Left colon (tissue), 2 donors: ENCODE measurements at regions not wholly inside any gene's neighbourhood (a gene's known extent, or its start where the extent isn't known, plus 50 kb on each side); places are given as distances from the start of the nearest gene placed in this dataset.

Experiments used
- ATAC-seq: fragments of 200-7000 bp; cut with Tn5 transposase; one replicate; pipeline ENCODE4 v1.9.1; 2020; ENCODE audit warnings: mild to moderate bottlenecking, moderate library complexity
- DNase-seq, 2 donors: peaks; one replicate each; pipeline ENCODE4 v3.0.0-alpha.2; 2020
- intact Hi-C, 2 donors: fragments of 100-400 bp; cut with DNase I in 1 of 2; cut with micrococcal nuclease in 1 of 2; formaldehyde crosslinking; loops; one replicate each; pipeline versions ENCODE4 v1.11.2 to v1.14.0; 2022; cut with DNase I, micrococcal nuclease
- donor health status: DM: no; HTN: no; CAD: no.
- donor health status: DM: yes; HTN: yes; CAD: no.

DNA sequence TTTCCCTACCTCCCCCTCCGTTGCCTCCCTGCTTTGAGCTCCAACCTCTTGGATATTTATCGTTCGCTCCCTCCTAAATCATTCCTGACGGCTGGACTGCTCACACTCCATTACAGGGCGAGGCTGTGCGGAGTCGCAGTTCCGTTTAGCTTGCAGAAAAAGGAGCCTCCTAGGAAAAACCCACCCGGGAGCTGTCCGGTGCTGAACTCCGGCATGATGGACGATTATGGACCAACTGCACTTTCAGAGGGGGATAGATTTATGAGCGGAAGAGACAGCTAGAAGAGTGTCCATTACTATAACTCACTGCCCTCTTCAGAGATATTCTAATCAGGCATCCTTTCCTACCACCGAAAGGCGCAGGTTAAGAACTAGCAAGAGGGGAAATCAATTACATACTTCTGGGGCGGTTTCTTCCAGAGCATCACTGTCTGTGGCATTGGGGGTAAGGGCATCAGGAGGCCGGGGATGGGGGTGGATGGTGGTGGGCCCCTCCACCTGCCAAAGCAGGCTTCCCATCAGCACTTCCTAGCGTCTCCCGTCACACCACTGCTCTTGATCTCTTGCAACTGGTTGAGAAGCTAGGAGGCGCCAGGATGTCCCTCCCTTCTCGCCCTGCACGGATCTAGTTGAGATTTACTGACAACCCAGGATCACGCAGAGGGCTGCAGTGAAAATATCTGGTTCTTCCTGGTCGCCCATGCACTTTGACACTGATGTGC lies 251.2 kb downstream of the ENGASE start:
- intact Hi-C loops = no loop called here
- DNase-seq (no peak), ATAC-seq (no peak)

DNA sequence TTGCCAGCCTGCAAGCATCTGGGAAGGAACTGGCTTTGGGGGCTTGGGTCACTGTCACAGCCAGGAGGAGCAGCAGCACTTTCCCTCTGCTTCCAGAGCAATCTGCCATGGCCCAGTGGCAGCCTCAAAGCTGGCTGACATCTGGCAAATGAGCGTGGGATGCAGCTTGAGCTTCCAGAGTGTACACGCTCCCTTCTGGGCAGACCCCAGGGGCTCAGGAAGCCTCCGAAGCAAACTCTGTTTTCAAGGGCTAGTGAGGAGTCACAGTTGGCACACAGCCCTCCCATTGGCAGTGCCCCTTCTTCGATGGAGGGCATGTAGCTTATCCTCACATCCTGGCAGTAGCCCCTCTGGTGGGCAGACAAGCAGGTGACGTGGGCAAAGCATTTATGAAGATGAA lies 249.6 kb downstream of the ENGASE start:
- no peak for DNase-seq
- ATAC-seq = no peak
- intact Hi-C loops = no loop called here

DNA sequence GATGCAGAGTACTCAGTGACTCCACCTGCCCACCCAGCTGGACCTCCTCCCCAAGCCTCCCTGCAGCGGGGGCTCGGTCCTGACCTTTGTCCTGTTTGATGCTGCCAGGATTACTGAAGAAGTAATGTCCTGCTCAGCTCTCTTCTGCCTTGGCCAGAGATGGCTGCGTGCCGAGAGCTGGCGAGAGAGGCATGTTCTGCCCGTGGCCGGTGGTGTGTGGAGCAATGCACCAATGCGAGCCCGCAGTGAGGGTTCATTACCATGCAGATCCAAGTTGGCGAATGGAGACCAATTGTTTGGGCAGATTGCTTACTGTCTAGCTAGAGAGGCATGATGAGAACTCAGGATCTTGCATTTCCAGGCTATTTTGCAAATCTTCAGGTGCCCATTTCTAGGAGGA lies 248.9 kb downstream of the ENGASE start:
- DNase-seq = no peak

DNA sequence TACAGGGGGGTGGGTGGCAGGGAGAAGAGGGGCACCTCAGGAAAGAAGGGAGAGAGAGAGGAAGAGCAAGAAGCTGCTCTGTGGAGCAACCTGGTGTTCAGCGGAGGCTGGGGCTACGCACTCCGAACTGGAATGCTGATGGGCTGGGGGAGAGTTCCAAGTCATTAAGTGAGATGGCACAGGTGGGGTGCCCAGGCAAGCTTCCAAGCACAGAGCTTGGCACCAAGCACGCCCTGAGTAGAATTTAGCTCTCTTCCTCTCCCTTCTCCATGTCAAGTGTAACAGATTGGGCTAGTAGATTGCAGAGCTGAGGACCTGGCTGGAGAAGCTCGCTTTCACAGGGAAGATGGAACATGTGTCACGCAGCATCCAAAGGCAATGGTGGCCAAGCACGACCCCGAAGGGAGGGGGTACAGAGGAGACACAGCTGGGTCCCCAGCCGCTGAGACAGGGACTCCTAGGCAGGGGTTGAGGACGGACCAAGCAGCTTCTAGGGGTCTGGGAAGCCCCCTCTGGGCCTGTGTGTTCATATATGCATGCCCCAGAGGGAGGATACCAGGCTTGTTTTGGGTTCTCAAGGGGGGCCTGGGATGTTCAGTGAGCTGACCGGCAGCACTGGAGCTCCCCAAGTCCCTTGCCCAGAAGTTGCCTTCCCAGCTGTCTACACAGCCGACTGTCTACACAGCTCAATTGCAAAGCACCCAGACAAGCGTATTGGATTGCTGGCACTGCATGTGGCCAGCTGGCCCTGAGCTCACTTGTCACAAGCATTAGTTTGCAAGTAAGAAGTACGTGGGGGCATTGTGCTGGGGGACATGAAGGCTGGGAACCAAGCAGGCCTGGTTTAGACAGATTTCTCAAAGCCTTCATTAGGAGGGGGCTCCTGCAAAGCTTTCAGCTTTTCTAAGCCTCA lies 247.8 kb downstream of the ENGASE start:
- ATAC-seq (no peak), DNase-seq (no peak)

More for the DNA sequence above, 248.9 kb downstream of the ENGASE start:
- no peak for ATAC-seq
- intact Hi-C loops = no loop called here

DNA sequence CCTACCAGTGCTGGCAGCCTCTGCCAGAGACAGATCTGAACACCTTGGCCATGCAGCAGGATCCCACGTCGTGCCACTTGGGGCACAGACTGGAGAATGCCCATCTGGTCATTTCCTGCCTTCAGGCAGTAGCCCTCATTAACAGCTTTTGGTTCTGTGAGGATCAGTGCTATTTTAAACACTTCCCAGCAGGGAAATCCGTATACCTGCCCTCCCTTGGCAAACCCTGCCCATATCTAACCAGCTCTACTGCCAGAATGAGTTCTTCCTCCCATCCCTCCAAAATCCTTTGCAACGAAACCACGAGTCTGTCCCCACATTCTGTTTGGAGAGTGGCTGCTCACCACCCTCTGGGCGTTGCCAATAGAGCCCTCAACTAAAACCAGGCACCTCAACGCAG lies 245.7 kb downstream of the ENGASE start:
- ATAC-seq = no peak
- intact Hi-C loops = no loop called here
- DNase-seq = no peak

More for the DNA sequence above, 247.8 kb downstream of the ENGASE start:
- intact Hi-C loops = no loop called here

DNA sequence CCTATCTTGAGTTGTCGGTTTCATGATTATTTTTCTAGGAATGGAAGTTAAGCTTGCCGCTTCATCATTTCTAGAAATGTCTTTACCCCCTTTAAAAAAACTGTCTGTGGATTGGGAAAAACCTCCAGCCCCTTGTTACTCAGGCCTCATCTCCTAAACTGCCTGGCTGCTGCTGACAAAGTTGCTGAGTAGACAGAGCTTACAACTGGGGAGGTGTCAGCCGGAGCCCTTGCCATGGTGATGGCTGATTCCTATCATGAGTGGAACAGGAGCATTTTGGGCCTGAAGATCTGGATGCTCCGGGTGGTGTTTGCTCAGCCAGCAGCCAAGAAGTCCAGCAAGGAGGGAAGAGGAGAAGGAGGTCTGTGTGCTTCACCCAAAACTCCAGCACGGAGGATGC lies 243.3 kb downstream of the ENGASE start:
- intact Hi-C loops = no loop called here
- ATAC-seq = no peak
- DNase-seq = no peak

DNA sequence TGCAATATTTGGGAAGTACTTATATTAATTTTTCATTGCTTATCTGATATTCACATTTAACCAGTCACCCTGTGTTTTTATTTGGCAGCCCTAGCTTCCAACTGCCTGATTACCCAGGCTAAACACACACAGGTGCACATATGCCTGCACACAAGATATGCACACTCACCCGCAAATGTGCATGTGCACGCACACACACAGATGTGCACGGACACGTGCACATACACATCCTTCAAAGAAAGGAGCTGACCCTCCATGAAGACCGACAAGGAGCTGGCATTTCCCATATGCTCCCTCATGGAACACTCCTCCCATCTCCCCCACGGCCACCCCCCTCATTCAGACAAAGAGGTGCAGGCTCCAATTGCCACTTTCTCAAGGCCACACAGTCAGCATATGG lies 242.2 kb downstream of the ENGASE start:
- intact Hi-C loops = no loop called here
- no peak for DNase-seq
- ATAC-seq = no peak

DNA sequence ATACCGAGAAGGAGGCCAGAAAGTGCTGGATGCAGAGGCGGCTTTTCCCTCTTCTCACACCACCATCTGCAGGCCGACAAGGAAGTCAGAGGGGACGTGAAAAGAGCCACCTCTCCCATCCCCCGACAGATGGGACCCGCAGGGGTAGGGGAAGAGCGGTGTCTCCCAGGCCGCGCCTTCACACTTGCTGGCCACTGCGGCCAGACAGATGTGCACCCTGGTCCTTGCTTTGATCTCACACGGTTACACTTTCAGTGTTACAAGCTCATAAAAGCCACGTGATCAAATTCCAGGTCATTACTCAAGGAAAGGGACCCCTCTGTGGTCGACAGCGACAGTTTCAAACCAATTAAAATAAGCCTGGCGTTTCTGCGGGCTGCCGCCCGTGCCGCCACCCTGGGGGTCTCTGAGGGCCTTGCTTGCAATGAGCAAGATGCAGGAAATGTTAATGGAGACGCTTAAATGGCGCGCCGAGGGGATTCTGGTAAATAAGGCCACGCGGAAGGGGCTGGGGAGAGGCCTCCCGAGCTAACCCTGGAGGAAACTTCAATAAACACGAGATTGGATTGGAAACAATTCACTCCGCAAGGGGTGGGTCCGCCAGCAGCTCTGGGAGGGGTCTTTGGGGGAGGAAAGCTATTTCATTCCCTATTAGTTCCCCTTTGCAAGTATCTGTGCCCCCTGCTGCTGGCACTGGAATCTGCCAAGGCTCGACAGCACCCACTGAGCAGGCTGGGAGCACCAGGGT lies 240.9 kb downstream of the ENGASE start:
- ATAC-seq (no peak), DNase-seq (no peak)
- intact Hi-C loops = no loop called here

DNA sequence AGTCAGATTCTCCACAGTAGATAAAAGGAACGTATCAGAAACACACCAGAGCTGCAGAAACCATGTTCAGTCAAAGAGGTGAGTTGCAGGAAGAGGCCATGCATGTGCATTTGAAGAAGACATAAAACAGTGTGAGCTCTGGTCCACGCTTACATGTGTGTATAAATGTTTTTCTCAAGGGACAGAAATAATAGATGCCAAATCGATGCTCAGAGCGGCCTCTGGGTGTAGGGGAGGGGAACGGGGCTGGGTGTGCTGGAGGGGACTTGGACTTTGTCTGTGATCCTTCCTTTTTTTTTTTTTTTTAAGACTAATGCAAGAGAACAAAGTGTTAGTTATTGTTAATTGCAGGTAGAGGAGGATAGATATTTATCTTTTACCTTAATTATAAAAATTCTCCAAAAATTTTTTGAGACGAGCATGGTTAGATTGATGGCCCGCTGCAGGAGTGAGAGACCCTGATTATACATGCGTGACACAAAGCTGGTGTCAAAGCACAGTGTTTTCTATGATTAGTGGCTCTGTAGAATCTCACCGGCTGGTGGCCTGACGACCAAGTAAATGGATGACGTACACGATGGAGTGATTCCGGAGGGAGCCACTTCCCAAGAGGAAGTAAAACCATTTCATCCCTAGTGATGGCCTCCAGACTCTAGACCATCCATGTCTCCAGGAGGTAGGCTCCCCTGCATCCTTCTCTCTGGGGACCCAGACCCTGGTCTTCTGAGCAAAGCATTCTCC lies 240.2 kb downstream of the ENGASE start:
- DNase-seq (no peak), ATAC-seq (no peak)
- intact Hi-C loops = no loop called here

DNA sequence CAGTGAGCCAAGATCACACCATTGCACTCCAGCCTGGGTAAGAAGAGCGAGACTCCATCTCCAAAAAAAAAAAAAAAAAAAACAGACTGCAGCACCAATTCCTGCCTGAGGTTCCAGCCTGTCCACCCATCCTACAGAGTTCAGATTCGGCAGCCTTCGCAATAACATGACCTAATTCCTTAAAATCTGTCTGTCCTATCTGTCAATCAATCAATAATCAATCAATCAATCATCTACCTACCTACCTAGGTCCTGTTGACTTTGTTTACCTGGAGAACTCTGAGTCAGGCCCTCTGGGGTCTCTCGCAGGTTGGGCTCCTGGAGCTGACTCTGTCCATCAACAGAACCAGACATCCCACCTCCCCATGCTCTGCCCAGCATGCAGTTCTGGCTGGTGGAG lies 236.7 kb downstream of the ENGASE start:
- intact Hi-C loops = no loop called here
- DNase-seq (no peak), ATAC-seq (no peak)

DNA sequence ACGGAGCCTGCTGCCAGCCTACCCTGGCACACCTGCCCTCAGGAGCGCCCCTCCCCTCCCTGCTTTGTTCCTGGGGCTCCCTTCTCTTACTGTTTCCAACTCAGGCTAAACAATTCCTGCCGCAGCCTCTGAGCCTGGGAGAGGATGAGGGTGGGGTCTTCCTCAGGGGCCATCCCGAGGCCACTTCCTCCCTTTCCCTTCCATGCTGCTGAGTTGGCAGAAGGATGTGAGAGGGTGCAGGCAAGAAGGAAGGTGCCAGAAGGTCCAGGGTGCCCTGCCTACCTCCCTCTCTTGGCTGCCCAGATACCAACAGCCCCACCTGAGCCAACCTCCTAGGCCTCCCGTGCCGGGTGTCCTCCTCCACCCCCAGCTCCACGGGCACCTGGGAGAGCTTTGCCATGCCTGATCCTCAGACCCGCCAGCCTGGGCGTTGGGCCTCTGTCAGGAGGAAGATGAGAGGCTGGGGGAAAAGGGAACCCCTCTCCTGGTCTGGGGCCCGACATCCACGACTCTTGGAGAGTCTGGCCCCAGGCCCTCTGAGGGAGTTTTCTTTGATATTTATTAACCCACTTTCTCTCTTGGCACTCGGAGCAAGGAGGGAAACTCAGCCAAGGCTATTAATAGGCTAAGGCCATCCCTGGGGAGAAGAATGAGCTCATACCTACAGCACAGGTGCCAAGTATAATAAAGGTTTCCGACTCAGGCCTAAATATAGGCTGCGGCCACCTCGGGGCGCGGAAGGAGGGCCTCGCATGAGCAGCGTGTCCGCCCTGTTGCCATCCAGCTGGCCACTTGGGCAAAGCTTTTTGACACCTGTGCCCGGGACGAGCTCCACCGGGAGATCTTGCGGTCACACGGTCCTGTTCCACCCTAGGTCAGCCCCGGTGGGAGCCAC lies 232.0 kb downstream of the ENGASE start:
- ATAC-seq (no peak), DNase-seq (no peak)
- intact Hi-C loops = no loop called here

DNA sequence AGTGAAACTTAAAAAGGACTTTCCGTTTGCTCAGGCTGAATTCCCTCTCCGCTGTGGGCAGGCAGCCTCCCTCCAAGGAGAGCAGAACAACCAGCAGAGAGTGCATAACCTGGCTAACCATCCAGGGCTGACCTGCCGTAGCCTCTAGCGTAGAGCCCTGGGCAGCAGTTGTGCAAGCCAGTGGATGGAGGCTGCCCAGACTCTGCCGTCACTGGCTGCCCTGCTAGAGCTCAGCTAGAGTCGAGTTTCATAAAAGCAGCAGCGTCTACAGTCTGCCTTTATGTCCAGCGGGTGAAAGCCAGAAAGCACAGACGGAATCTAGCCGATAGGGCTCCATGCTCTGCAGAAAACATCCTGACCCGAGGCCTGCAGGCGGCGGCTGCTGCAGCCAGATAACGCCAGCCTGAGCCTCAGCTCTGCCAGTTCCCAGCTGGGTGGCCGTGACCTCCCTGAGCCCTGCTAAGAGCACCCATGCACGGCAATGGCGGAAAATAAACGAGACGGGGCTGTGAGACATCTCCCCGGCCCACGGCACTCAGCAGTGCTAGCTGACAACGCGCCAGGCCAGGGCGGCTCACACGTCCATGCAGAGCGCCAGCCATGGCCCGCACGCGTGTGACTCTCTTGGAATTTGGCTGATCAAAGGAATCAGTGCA lies 231.3 kb downstream of the ENGASE start:
- no peak for DNase-seq
- no peak for ATAC-seq
- intact Hi-C loops = no loop called here

DNA sequence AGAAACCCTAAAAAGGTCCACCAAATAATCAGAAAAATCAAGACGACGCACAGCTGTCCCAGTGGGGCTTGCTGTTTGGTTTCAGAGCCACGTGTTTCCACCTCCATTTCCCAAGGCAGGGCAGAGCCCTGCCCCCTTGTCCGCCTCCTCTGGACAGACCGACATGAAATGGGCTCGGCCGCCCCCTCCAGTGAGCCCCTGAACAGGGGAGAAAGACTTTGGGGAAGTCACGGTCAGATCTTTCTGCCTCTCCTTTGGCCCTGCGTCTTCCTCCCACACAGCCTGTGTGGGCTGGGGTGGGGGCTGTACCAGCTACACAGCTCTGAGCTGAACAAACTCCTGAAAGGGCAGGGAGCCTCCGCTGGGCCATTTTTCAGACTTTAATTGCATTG lies 230.7 kb downstream of the ENGASE start:
- ATAC-seq (no peak), DNase-seq (no peak)
- intact Hi-C loops = no loop called here

DNA sequence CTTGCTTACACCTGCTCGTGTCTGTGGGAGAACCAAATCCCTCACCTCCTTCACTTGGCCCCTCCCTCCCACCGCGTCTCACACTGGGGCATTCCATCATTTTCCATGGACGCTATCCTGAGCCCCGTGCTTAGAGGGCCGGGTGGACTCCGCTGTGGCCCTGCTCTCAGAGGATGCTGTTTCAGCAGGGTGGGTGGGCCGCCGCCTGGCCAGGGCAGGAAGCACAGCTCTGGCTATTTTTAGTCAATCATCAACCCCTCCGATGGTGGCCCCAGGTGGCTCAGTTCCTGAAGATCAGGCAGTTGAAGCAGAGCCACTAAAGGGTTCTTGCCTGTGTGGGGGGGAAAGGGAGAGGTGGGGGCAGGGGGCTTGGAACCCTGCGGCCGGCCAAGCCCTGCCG lies 230.3 kb downstream of the ENGASE start:
- no peak for ATAC-seq
- no peak for DNase-seq
- intact Hi-C loops = no loop called here

DNA sequence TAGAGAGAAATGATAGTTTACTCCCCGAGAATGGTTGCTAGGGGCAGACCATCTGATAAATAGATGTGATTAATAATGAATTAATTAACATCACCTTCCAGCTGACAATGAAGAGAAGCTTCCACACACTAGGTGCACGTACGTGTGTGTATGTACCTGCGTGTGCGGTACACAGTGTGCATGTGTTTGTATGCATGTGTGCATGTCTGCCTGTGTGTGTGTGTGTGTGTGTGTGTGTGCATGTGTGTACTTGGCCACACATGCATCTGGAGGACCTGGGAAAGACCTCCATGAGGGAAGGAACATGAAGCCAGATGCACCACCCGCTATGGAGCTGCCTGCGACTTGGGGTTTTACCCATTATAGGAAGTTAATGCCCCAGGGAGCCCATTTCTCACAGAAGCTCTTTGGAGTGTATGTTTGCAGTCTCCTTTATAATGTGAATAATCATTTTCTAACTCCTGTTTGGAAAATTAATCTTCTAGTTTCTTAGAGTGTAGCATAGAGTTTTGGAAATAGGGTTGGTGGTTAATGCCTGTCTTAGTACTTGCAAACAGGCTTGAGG lies 229.1 kb downstream of the ENGASE start:
- intact Hi-C loops = no loop called here
- ATAC-seq = no peak
- DNase-seq = no peak

DNA sequence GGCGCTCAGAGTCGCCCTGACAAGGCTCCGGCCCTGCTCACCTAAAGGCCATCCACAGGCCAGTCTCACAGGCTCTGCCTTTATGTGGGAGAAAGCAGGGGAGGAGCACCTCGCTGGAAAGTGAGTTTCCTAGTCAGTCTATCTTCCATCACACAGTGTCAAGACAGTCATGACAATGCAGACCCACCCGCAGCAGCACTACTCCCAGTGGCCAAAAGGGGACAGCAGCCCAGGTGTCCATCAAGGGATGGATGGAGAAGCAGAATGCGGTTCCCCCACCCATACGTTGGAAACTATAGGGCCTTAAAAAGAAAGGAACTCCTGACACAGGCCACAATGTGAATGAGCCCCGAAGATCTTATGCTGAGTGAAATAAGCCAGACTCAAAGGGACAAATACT lies 226.8 kb downstream of the ENGASE start:
- no peak for ATAC-seq
- intact Hi-C loops = no loop called here
- DNase-seq = no peak

DNA sequence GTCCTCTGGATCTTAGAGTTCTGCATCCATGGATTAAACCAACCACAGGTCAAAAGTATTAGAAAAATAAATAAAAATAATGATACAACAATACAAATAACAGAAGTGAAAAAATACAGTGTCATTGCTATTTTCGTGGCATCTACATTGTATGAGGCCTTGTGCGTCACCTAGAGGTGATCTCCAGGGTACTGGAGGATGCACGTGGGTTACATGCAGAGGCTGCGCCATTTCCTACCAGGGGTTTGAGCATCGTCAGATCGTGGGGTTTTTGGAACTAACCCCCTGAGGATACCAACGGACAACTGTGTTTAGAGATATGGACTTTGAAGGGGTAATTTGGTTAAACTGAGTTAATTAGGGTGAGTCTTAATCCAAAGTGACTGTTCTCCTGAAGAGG lies 224.7 kb downstream of the ENGASE start:
- intact Hi-C loops = no loop called here
- ATAC-seq (no peak), DNase-seq (no peak)
